Prostate gland (tissue), 2 donors: ENCODE measurements at regions not wholly inside any gene's neighbourhood (a gene's known extent, or its start where the extent isn't known, plus 50 kb on each side); places are given as distances from the start of the nearest gene placed in this dataset.

ENCODE experiments used
- DNase-seq: peaks from one replicate; pipeline ENCODE4 v3.0.0-alpha.2; 2019; ENCODE audit warnings: low spot score
- H3K27ac ChIP-seq, 2 donors: fragments of 200-600 bp; sonication (generic); 2 replicates each; pipeline ENCODE4 v1.5.1; 2017 to 2019
- H3K27me3 ChIP-seq: fragments of 200-600 bp; sonication (generic); replicated peaks from 2 replicates; pipeline ENCODE4 v1.5.1; 2019; ENCODE audit not compliant: insufficient read depth
- H3K36me3 ChIP-seq, 2 donors: fragments of 200-600 bp; sonication (generic); 1 replicate in 1 of 2; 2 replicates in 1 of 2; pipeline versions ENCODE4 v1.5.1 to v1.8.1; 2017 to 2019
- H3K4me1 ChIP-seq: fragments of 200-600 bp; sonication (generic); replicated peaks from 2 replicates; pipeline ENCODE4 v1.5.1; 2019
- H3K4me3 ChIP-seq, 2 donors: fragments of 200-600 bp; sonication (generic); 2 replicates each; pipeline ENCODE4 v1.5.1; 2017 to 2019
- H3K9me3 ChIP-seq: fragments of 200-600 bp; sonication (generic); 2 replicates; pipeline ENCODE4 v1.5.1; 2017
- CTCF ChIP-seq, 4 experiments: fragments of 200-600 bp in 2 of 4; fragments of 450-650 bp in 2 of 4; sonication (generic) in 2 of 4; IDR thresholded peaks; 1 replicate in 3 of 4; 2 replicates in 1 of 4; pipeline ENCODE4 v1.5.1; 2016 to 2019; ENCODE audit warnings: antibody characterized with exemption in 4 of 4, mild to moderate bottlenecking in 2 of 4, moderate library complexity in 2 of 4
- POLR2A ChIP-seq: fragments of 450-650 bp; IDR thresholded peaks from one replicate; pipeline ENCODE4 v1.6.1; 2016; ENCODE audit warnings: antibody characterized with exemption, mild to moderate bottlenecking
- POLR2AphosphoS5 ChIP-seq: sonication (generic); formaldehyde crosslinking; IDR thresholded peaks from one replicate; pipeline ENCODE4 v1.6.1; 2017; ENCODE audit warnings: antibody characterized with exemption
- WGBS: methylation state at CpG from one replicate; pipeline ENCODE4 v1.1.5; 2018; 5-methylcytosine and 5-hydroxymethylcytosine counted together
- intact Hi-C: fragments of 100-400 bp; cut with DNase I; formaldehyde crosslinking; loops from one replicate; pipeline ENCODE4 v1.14.2; 2022

- intact Hi-C loops: no loop called here
- no peaks in the 10 kb centered on the region for H3K27me3 ChIP-seq
- H3K27ac ChIP-seq: no peak overlapping the region
- H3K4me1 ChIP-seq: no peaks in the 10 kb centered on the region
- H3K9me3 ChIP-seq: no peaks in the 10 kb centered on the region
- no peak overlapping the region for H3K4me3 ChIP-seq
- H3K36me3 ChIP-seq: no peaks in the 10 kb centered on the region
- TF ChIP-seq POLR2AphosphoS5: no peak
- no peak for TF ChIP-seq POLR2A
- no peak for TF ChIP-seq CTCF (IDR thresholded peaks at IDR 0.05)
- 73% methylated on average over 3 of the region's 3 CpGs for WGBS
- DNase-seq: no peak
Observed at GRCh38 chr1:58209575-58209974, 337.0 kb downstream of the OMA1 start.

- 71% methylated on average over 1 of the region's 1 CpG for WGBS
- intact Hi-C loops: no loop called here
- TF ChIP-seq POLR2A (no peak), POLR2AphosphoS5 (no peak), CTCF (IDR thresholded peaks at IDR 0.05) (no peak)
- no peak for DNase-seq
- H3K27me3 ChIP-seq: no peaks in the 10 kb centered on the region
- no peaks in the 10 kb centered on the region for H3K9me3 ChIP-seq
- no peaks in the 10 kb centered on the region for H3K4me1 ChIP-seq
- H3K27ac ChIP-seq: no peak overlapping the region
- no peaks in the 10 kb centered on the region for H3K36me3 ChIP-seq
- no peak overlapping the region for H3K4me3 ChIP-seq
Observed at GRCh38 chr1:58206749-58207148, 339.8 kb downstream of the OMA1 start.

- no peak overlapping the region for H3K27ac ChIP-seq
- no peak overlapping the region for H3K4me3 ChIP-seq
- WGBS: 80% methylated on average over 3 of the region's 3 CpGs
- no peaks in the 10 kb centered on the region for H3K27me3 ChIP-seq
- no peaks in the 10 kb centered on the region for H3K36me3 ChIP-seq
- no peaks in the 10 kb centered on the region for H3K4me1 ChIP-seq
- no peak for DNase-seq
- no peak for TF ChIP-seq POLR2A
- TF ChIP-seq CTCF (IDR thresholded peaks at IDR 0.05): no peak
- TF ChIP-seq POLR2AphosphoS5: no peak
- intact Hi-C loops: no loop called here
- no peaks in the 10 kb centered on the region for H3K9me3 ChIP-seq
Observed at GRCh38 chr1:58204284-58204683, 342.2 kb downstream of the OMA1 start.

GRCh38 chr1:58201492-58202106 lies 344.9 kb downstream of the OMA1 start:
- H3K27me3 ChIP-seq: no peaks in the 10 kb centered on the region
- H3K9me3 ChIP-seq: no peaks in the 10 kb centered on the region
- no peak for DNase-seq
- no peak overlapping the region for H3K27ac ChIP-seq
- H3K36me3 ChIP-seq: no peaks in the 10 kb centered on the region
- intact Hi-C loops: no loop called here
- WGBS: 47% methylated on average over 2 of the region's 2 CpGs
- H3K4me1 ChIP-seq: no peaks in the 10 kb centered on the region
- TF ChIP-seq POLR2AphosphoS5 (no peak), POLR2A (no peak), CTCF (IDR thresholded peaks at IDR 0.05) (no peak)
- no peak overlapping the region for H3K4me3 ChIP-seq

- Histone ChIP-seq H3K9me3 (no peaks in the 10 kb centered on the region), H3K4me3 (no peak overlapping the region), H3K36me3 (no peaks in the 10 kb centered on the region), H3K4me1 (no peaks in the 10 kb centered on the region), H3K27ac (no peak overlapping the region), H3K27me3 (no peaks in the 10 kb centered on the region)
- intact Hi-C loops: no loop called here
- TF ChIP-seq POLR2AphosphoS5 (no peak), POLR2A (no peak), CTCF (IDR thresholded peaks at IDR 0.05) (no peak)
- DNase-seq: no peak
Observed at GRCh38 chr1:58200437-58200836, 346.1 kb downstream of the OMA1 start.
